GM12878 (cell line): ENCODE measurements at regions not wholly inside any gene's neighbourhood (a gene's known extent, or its start where the extent isn't known, plus 50 kb on each side); places are given as distances from the start of the nearest gene placed in this dataset.
A peak's percentile ranks its signal among the peaks of the same experiment; 100 is the strongest.

Experiments
- BCL11A ChIP-seq: IDR thresholded peaks from 2 replicates; pipeline ENCODE4 v1.6.1; 2011; ENCODE audit warnings: low read depth, low read length
- CBFB ChIP-seq: IDR thresholded peaks from 2 replicates; pipeline ENCODE4 v1.6.1; 2016; ENCODE audit warnings: antibody characterized with exemption, low read depth
- HCFC1 ChIP-seq: fragments of 150-350 bp; IDR thresholded peaks from 2 replicates; pipeline ENCODE4 v1.6.1; 2014; ENCODE audit warnings: low read length
- SPI1 ChIP-seq: IDR thresholded peaks from 2 replicates; pipeline ENCODE4 v1.6.1; 2011; ENCODE audit warnings: low read depth, mild to moderate bottlenecking, low read length, moderate library complexity, borderline replicate concordance; ENCODE audit not compliant: insufficient read depth
- TAF1 ChIP-seq: IDR thresholded peaks from 2 replicates; pipeline ENCODE4 v1.6.1; 2011; ENCODE audit warnings: mild to moderate bottlenecking, low read depth, low read length, borderline replicate concordance
- ZNF274 ChIP-seq: IDR thresholded peaks from one replicate; pipeline ENCODE4 v1.8.0; 2011; ENCODE audit not compliant: insufficient read length, insufficient read depth
- TF ChIP-seq, protein P1 (sequence below): IDR thresholded peaks from 2 replicates; pipeline ENCODE4 v1.6.1; 2012; ENCODE audit warnings: mild to moderate bottlenecking, low read depth, low read length
- TF ChIP-seq, protein P2 (sequence below): fragments of 450-650 bp; conservative IDR thresholded peaks from 2 replicates; pipeline ENCODE4 v1.6.1; 2017; ENCODE audit warnings: mild to moderate bottlenecking, moderate library complexity
- TF ChIP-seq, protein P3 (sequence below): IDR thresholded peaks from 2 replicates; pipeline ENCODE4 v1.6.1; 2012; ENCODE audit warnings: improper control_type of control experiment, low read depth, low read length; ENCODE audit not compliant: insufficient replicate concordance

DNA sequence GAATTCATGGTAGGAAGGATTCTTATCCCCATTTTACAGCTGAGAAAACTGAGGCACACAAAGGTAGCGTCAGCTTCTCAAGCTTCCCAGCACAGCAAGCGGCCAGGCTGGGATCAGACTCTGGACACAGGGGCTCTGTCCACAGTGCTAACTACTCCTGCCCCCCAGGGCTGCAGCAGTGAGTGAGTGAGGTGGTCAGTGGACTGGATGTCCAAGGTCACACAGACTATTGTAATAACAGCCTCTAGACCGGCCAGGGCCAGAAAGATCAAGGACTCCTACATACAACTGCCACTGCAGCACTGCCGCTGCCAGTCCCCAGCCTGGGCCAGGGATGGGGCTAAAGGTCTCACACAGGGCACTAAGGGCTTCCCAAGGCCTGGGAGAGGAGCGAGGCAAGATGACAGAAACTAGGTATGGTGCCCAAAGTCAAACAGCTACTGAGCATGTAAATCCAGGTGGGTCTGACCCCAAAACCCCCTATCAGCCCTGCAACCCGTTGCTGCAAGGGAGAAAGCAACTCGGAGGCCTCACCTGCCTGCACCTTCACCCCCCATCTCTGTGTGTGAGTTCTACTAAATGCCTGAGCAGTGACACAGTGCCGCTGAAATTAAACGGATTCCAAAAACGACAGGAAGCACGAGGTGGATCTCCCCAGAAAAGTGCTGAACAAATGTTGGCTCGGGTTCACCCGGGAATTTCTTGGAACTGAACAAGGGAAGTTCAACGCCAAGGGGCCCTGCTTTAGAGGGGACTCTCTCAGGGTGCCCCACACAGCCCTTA, 161.8 kb upstream of the GRK3 start (continued):
- TF ChIP-seq, protein P1, sequence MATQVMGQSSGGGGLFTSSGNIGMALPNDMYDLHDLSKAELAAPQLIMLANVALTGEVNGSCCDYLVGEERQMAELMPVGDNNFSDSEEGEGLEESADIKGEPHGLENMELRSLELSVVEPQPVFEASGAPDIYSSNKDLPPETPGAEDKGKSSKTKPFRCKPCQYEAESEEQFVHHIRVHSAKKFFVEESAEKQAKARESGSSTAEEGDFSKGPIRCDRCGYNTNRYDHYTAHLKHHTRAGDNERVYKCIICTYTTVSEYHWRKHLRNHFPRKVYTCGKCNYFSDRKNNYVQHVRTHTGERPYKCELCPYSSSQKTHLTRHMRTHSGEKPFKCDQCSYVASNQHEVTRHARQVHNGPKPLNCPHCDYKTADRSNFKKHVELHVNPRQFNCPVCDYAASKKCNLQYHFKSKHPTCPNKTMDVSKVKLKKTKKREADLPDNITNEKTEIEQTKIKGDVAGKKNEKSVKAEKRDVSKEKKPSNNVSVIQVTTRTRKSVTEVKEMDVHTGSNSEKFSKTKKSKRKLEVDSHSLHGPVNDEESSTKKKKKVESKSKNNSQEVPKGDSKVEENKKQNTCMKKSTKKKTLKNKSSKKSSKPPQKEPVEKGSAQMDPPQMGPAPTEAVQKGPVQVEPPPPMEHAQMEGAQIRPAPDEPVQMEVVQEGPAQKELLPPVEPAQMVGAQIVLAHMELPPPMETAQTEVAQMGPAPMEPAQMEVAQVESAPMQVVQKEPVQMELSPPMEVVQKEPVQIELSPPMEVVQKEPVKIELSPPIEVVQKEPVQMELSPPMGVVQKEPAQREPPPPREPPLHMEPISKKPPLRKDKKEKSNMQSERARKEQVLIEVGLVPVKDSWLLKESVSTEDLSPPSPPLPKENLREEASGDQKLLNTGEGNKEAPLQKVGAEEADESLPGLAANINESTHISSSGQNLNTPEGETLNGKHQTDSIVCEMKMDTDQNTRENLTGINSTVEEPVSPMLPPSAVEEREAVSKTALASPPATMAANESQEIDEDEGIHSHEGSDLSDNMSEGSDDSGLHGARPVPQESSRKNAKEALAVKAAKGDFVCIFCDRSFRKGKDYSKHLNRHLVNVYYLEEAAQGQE = no peak
- TF ChIP-seq HCFC1 = no peak
- no peak for TF ChIP-seq SPI1
- no peak for TF ChIP-seq TAF1
- no peak for TF ChIP-seq BCL11A
- TF ChIP-seq, protein P2, sequence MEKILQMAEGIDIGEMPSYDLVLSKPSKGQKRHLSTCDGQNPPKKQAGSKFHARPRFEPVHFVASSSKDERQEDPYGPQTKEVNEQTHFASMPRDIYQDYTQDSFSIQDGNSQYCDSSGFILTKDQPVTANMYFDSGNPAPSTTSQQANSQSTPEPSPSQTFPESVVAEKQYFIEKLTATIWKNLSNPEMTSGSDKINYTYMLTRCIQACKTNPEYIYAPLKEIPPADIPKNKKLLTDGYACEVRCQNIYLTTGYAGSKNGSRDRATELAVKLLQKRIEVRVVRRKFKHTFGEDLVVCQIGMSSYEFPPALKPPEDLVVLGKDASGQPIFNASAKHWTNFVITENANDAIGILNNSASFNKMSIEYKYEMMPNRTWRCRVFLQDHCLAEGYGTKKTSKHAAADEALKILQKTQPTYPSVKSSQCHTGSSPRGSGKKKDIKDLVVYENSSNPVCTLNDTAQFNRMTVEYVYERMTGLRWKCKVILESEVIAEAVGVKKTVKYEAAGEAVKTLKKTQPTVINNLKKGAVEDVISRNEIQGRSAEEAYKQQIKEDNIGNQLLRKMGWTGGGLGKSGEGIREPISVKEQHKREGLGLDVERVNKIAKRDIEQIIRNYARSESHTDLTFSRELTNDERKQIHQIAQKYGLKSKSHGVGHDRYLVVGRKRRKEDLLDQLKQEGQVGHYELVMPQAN = 0 out of 2 replicates have a peak, but pooled peaks have one; percentile 11
- TF ChIP-seq, protein P3, sequence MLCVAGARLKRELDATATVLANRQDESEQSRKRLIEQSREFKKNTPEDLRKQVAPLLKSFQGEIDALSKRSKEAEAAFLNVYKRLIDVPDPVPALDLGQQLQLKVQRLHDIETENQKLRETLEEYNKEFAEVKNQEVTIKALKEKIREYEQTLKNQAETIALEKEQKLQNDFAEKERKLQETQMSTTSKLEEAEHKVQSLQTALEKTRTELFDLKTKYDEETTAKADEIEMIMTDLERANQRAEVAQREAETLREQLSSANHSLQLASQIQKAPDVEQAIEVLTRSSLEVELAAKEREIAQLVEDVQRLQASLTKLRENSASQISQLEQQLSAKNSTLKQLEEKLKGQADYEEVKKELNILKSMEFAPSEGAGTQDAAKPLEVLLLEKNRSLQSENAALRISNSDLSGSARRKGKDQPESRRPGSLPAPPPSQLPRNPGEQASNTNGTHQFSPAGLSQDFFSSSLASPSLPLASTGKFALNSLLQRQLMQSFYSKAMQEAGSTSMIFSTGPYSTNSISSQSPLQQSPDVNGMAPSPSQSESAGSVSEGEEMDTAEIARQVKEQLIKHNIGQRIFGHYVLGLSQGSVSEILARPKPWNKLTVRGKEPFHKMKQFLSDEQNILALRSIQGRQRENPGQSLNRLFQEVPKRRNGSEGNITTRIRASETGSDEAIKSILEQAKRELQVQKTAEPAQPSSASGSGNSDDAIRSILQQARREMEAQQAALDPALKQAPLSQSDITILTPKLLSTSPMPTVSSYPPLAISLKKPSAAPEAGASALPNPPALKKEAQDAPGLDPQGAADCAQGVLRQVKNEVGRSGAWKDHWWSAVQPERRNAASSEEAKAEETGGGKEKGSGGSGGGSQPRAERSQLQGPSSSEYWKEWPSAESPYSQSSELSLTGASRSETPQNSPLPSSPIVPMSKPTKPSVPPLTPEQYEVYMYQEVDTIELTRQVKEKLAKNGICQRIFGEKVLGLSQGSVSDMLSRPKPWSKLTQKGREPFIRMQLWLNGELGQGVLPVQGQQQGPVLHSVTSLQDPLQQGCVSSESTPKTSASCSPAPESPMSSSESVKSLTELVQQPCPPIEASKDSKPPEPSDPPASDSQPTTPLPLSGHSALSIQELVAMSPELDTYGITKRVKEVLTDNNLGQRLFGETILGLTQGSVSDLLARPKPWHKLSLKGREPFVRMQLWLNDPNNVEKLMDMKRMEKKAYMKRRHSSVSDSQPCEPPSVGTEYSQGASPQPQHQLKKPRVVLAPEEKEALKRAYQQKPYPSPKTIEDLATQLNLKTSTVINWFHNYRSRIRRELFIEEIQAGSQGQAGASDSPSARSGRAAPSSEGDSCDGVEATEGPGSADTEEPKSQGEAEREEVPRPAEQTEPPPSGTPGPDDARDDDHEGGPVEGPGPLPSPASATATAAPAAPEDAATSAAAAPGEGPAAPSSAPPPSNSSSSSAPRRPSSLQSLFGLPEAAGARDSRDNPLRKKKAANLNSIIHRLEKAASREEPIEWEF = no peak
- TF ChIP-seq ZNF274 = no peak
- no peak for TF ChIP-seq CBFB
